Transverse colon (tissue), 4 donors: ENCODE measurements at regions not wholly inside any gene's neighbourhood (a gene's known extent, or its start where the extent isn't known, plus 50 kb on each side); places are given as distances from the start of the nearest gene placed in this dataset.

Experiments
- DNase-seq: peaks from one replicate; pipeline ENCODE4 v3.0.0-alpha.2; 2019
- H3K27ac ChIP-seq, 4 donors: fragments of 200-600 bp; sonication (generic); 2 replicates each; pipeline ENCODE4 v1.5.1; 2016 to 2018; ENCODE audit warnings: inconsistent platforms in 4 of 4
- H3K27me3 ChIP-seq: fragments of 200-600 bp; sonication (generic); 2 replicates; pipeline ENCODE4 v1.5.1; 2017; ENCODE audit warnings: inconsistent platforms
- H3K36me3 ChIP-seq, 4 donors: fragments of 200-600 bp; sonication (generic); 2 replicates each; pipeline ENCODE4 v1.5.1; 2017 to 2019; ENCODE audit warnings: inconsistent platforms in 4 of 4
- H3K4me1 ChIP-seq, 4 donors: fragments of 200-600 bp; sonication (generic); 2 replicates each; pipeline ENCODE4 v1.5.1; 2017 to 2020; ENCODE audit warnings: inconsistent platforms in 4 of 4
- H3K4me3 ChIP-seq, 4 donors: fragments of 200-600 bp; sonication (generic); 1 replicate in 1 of 4; 2 replicates in 3 of 4; pipeline versions ENCODE4 v1.5.1 to v1.6.1; 2017 to 2019; ENCODE audit warnings: inconsistent platforms in 4 of 4
- H3K9me3 ChIP-seq, 2 donors: fragments of 200-600 bp; sonication (generic); 2 replicates each; pipeline ENCODE4 v1.5.1; 2017 to 2019; ENCODE audit warnings: inconsistent platforms in 2 of 2
- CTCF ChIP-seq, 5 experiments: fragments of 200-600 bp in 3 of 5; fragments of 450-650 bp in 2 of 5; sonication (generic) in 3 of 5; IDR thresholded peaks; 1 replicate in 2 of 5; 2 replicates in 3 of 5; pipeline ENCODE4 v1.5.1; 2016 to 2017; ENCODE audit warnings: antibody characterized with exemption in 5 of 5, inconsistent platforms in 3 of 5, mild to moderate bottlenecking in 2 of 5, moderate library complexity in 1 of 5
- EP300 ChIP-seq: sonication (generic); formaldehyde crosslinking; IDR thresholded peaks from one replicate; pipeline ENCODE4 v1.6.1; 2017; ENCODE audit warnings: antibody characterized with exemption, low read depth
- POLR2A ChIP-seq: fragments of 450-650 bp; IDR thresholded peaks from one replicate; pipeline ENCODE4 v1.6.1; 2016; ENCODE audit warnings: antibody characterized with exemption, mild to moderate bottlenecking, moderate library complexity
- POLR2AphosphoS5 ChIP-seq, 3 donors: sonication (generic); formaldehyde crosslinking; IDR thresholded peaks; one replicate each; pipeline ENCODE4 v1.6.1; 2016; ENCODE audit warnings: antibody characterized with exemption in 3 of 3
- WGBS, 2 donors: methylation state at CpG; one replicate each; pipeline ENCODE4 v1.1.5; 2018; ENCODE audit warnings: low coverage in 1 of 2; 5-methylcytosine and 5-hydroxymethylcytosine counted together
- in situ Hi-C, 4 donors: fragments of 200-750 bp; cut with MboI; loops; one replicate each; pipeline versions ENCODE4 v1.15.0 to v1.15.1; 2017; ENCODE audit warnings: low sequenced_read_pairs in 3 of 4, low pct_ligation_motif_present in 1 of 4, low pct_unique_long_range_greater_than_20kb in 1 of 4
- intact Hi-C: fragments of 100-400 bp; cut with DNase I; formaldehyde crosslinking; loops from one replicate; pipeline ENCODE4 v1.15.1; 2023; ENCODE audit warnings: low total_unique reads

GRCh38 chr10:81040940-81041339 is 503.2 kb downstream of the SH2D4B start:
- H3K9me3 ChIP-seq: peaks cover 0 to 11% of the 10 kb centered on the region in 2 donors

GRCh38 chr10:81042647-81043046 is 504.9 kb downstream of the SH2D4B start:
- TF ChIP-seq POLR2A: no peak
- no peak overlapping the region for H3K27ac ChIP-seq
- intact Hi-C loops: no loop called here
- H3K4me3 ChIP-seq: no peak overlapping the region
- DNase-seq: no peak
- no peaks in the 10 kb centered on the region for H3K36me3 ChIP-seq
- 46 to 63% methylated on average over 2 of the region's 2 CpGs for WGBS, 2 donors
- in situ Hi-C loops: no loop called here
- peaks cover 0 to under 1% of the 10 kb centered on the region in 2 donors for H3K9me3 ChIP-seq
- H3K4me1 ChIP-seq: peaks cover 6 to 32% (median 13%) of the 10 kb centered on the region in 4 donors
- H3K27me3 ChIP-seq: peaks cover 26% of the 10 kb centered on the region

More at GRCh38 chr10:81040940-81041339, 503.2 kb downstream of the SH2D4B start:
- in situ Hi-C loops (no loop called here), intact Hi-C loops (no loop called here)
- Histone ChIP-seq H3K4me3 (no peak overlapping the region), H3K27me3 (peaks cover 19% of the 10 kb centered on the region), H3K4me1 (peaks cover 6 to 32% (median 13%) of the 10 kb centered on the region in 4 donors), H3K27ac (peak overlapping the region; percentile 24 to 55 (median 36)), H3K36me3 (no peaks in the 10 kb centered on the region)
- peak in 1 of 3 donors; percentile 14 for TF ChIP-seq POLR2AphosphoS5 (IDR thresholded peaks at IDR 0.05)
- TF ChIP-seq CTCF (IDR thresholded peaks at IDR 0.05): no peak
- TF ChIP-seq POLR2A: no peak
- no peak for TF ChIP-seq EP300
- 22 to 30% methylated on average over 2 of the region's 2 CpGs for WGBS, 2 donors
- DNase-seq: no peak

- TF ChIP-seq CTCF (IDR thresholded peaks at IDR 0.05) (no peak), POLR2AphosphoS5 (IDR thresholded peaks at IDR 0.05) (no peak), POLR2A (no peak), EP300 (no peak)
Measured at GRCh38 chr10:81065474-81065873, 527.8 kb downstream of the SH2D4B start.

GRCh38 chr10:81068460-81068859 is 530.8 kb downstream of the SH2D4B start:
- in situ Hi-C loops: no loop called here
- no peak for DNase-seq
- 43 to 60% methylated on average over 1 to 3 of the region's 3 CpGs for WGBS, 2 donors
- no peaks in the 10 kb centered on the region for H3K36me3 ChIP-seq
- no peaks in the 10 kb centered on the region for H3K4me1 ChIP-seq
- intact Hi-C loops: no loop called here
- no peak overlapping the region for H3K4me3 ChIP-seq
- no peaks in the 10 kb centered on the region for H3K9me3 ChIP-seq
- H3K27me3 ChIP-seq: no peaks in the 10 kb centered on the region
- TF ChIP-seq CTCF (IDR thresholded peaks at IDR 0.05): no peak
- no peak for TF ChIP-seq EP300
- TF ChIP-seq POLR2AphosphoS5 (IDR thresholded peaks at IDR 0.05): no peak
- TF ChIP-seq POLR2A: no peak
- H3K27ac ChIP-seq: no peak overlapping the region

More at GRCh38 chr10:81065474-81065873, 527.8 kb downstream of the SH2D4B start:
- Histone ChIP-seq H3K4me3 (no peak overlapping the region), H3K9me3 (no peaks in the 10 kb centered on the region), H3K27ac (no peak overlapping the region), H3K4me1 (no peaks in the 10 kb centered on the region), H3K36me3 (no peaks in the 10 kb centered on the region), H3K27me3 (no peaks in the 10 kb centered on the region)
- in situ Hi-C loops: no loop called here
- no peak for DNase-seq
- intact Hi-C loops: no loop called here
- WGBS, 2 donors: 81 to 88% methylated on average over 1 of the region's 1 CpG
